AG08396 (cell line): ENCODE measurements at regions not wholly inside any gene's neighbourhood (a gene's known extent, or its start where the extent isn't known, plus 50 kb on each side); places are given as distances from the start of the nearest gene placed in this dataset.

Source experiments
- DNase-seq: peaks from one replicate; pipeline ENCODE4 v3.0.0; 2012; ENCODE audit warnings: low spot score, mixed read lengths

DNA sequence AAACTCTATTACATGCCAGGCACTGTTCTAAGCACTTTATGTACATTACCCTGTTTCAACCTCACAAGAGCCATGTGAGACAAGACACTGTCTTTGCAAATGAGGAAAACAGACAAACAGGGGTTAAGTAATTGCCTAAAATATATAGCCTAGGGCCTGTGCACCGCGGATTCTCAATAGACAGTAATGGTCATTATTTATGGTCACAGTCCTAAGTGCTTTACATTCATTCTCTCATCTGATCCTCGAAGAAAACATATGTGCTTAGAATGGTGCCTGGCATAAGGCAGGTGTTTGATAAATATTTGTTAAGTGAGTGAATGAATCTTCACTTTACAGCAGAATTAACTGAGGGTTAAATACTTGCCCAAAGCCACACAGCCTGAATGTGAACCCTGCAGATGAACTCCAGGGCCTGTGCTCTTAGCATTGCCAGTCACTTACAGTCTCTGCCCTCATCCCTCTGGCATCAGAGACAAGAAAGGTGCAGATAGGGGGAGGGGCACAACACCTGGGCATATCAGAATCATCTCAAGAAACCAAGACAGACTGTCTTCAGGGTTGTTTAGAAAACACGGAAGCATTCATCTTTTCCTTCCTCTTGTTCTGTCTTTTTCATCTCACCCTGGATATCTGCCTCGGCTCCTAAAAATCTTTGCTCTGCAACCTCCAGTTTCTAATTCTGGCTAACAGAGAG, 92.8 kb upstream of the SASH1 start:
- DNase-seq = no peak

DNA sequence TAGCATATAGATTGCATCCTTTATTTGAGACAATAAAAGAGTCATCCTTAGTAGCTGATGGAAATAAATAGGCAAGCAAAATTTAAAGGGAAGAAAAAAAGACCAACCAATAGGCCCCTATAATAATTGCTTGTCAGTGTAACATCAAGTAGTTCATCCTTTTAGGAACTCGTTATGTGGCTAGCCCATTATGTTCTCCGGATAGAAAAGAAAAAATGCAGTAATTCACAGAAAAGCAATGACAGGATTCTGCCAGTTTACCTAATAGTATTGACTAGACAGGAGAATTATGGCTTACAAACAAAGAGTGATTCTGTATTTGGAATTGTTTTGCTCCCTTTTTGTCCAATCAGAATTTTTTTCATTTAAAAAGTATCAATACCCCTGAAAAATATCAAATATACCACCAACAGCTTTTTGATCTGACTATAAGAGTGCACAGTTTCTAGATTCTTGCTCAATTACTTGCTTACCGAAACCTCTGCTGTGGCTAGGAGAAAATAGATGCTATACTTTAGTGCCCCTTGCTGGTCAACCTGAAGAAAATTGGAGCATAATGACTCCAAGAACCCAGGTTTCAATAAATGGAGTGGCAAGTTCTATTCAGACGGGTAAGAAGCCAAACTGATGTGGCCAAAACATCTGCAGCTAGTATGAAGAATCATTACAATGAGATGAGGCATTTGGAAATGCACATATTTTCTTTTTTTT, 91.5 kb upstream of the SASH1 start:
- peak; percentile 25 for DNase-seq

DNA sequence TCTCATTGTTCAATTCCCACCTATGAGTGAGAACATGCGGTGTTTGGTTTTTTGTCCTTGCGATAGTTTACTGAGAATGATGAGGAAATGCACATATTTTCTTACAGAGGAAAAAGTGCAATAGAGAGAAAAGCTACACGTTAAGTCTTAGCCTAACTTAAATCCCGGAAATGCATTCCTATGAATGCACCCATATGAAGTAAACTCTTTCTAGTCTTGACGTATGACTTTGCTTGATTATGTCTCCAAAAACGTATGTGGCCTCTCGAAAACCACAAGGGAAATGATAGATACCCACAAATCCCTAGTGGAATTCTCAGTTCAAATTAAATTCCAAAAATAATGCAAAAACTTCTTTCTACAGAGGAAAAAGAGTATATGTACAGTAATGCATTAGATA, 90.7 kb upstream of the SASH1 start:
- no peak for DNase-seq

DNA sequence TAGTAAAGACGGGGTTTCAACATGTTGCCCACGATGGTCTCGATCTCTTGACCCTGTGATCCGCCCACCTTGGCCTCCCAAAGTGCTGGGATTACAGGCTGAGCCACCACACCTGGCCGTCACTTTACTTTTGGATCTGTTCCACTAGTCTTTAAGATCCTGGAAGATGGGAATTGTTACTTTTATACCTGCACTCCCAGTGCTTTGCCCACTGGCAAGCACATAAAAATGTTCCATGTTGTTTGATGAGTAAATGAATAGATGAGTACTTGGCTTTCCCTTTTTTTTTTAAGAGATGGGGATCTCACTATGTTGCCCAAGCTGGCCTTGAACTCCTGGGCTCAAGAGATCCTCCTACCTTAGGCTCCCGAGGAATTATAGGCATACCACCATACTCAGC, 84.8 kb upstream of the SASH1 start:
- no peak for DNase-seq

DNA sequence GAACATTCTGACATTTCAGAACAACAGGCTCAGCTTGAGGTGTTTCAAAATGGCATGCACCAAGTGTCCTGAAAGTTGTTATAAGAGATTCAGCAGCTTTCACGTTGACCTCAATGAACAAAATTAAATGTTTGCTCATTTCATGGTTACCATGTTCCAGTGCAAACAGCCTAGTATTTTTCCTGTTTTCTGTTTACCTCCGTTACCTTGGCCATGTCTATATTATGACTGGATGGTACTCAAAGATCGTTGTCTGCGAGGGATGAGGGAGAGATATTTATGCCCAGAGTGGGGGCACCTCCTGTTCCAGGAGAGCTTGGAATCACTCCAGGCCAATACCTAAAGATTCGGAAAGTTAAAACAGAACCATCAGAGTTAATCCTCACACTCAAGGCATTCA, 83.8 kb upstream of the SASH1 start:
- no peak for DNase-seq

DNA sequence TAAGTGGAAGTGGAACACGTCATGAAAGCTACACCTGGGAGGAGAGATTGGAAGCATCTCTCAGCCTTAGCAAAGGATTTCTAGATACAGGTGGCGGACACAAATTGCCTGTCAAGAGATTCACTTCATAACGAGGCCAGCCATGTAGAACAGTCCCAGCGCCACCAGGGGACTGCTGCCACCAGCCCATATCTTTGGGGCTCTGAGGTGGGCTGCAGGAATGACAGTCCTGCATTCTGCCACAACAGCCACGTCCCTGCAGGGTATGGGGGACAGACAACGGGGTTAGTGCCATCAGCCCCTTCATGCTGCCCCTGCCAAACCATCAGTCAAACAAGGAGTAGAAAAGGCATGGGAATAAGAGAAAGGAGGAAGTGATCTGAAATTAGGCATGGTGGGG, 81.2 kb upstream of the SASH1 start:
- no peak for DNase-seq

DNA sequence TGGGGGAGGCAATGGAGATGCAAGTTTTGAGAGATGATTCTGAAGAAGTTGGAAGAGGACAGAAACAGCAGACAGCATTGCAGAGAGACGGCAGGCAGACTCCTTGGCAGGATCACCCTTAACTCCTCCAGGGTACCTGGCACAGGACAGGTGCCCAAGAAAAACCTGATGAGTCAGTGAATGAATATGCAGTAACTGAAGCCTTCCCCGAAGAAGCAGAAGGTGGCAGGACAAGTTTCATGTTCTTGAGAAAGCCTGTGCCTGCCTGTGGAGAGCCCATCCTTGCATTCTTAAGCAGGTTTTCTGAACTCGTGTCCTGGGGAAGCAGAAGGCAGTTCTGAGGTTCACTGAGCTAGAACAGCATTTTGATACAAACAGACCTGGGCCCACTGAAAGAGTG, 79.6 kb upstream of the SASH1 start:
- DNase-seq = no peak

DNA sequence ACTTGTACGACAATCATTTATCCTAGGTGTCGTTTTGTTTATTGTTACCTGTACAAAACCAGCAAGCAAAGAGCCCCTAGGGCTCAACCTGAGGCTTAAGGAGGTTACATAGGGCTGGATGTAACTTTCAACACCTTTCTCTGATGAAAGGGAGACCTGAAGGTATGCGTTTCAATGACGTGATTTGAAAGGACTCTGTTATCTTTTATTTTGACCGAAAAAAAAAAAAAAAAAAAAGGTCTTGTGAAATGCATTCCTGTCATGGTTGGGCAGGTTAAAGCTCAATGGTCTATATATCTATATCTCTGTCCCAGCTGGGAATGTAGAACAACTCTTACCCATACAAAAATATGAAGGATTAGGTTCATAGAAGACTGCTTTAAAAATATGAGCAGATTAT, 78.7 kb upstream of the SASH1 start:
- no peak for DNase-seq

DNA sequence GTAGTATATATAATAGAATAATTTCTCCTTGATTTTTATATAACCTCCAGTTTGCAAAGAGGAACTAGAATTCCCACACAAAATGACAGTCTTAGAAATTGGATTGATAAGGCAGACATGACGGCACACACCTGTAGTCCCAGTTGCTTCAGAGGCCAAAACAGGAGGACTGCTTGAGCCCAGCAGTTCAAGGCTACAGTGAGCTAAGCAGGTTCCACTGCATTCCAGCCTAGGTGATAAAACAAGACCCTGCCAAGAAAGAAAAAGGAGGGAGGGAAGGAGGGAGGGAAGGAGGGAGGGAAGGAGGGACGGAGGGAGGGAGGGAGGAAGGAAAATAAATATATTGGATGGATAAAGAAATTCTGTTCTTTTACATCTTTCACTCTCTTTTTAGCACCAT, 77.6 kb upstream of the SASH1 start:
- no peak for DNase-seq

DNA sequence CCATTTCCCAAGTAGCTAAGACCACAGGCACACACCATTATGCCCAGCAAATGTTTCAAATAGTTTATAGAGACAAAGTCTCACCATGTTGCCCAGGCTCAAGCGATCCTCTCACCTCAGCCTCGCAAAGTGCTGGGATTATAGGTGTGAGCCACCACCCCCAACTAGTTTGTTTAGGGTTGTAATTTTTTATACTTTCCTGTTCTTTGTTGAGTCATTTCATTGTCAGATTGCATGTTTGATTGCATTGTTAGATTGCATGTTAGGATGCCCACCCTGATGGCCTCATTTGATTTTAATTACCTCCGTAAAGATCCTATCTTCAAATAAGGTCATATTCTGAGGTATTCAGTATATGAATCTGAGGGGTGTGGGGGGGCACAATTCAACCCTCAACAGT, 73.3 kb upstream of the SASH1 start:
- DNase-seq = no peak

DNA sequence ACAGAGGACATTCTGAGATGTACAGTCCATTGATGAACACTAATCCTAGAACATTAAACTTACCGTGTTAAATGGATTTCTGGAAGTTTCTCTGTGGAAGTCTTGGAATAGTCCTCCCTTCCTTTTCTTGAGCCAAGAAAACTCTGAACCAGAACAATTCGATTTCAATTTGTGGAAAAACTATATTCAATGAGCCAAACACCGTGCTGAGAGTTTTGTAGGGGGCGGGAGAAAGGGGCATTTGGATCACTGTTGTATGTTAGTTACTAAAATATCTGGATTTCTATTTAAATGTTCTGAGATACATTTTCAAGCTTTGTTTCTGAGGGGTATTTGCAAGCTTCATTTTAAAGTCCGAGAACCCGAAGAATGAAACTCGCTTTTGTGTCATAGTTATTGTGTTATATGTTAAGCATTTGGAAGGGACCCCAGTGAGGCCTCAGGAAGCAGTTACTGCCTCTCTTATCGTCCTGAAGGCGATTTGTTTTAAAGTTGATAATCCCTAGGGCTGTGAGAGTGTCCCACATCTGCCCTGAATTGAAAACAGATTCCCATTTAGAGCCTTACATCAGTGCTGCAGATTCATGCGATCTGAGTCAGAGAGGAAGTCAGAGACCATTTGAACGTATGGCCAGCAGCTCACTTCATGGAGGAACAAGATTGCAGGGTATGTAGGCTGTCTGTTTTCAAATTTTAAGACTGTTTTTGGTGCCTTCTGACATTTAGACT, 70.8 kb upstream of the SASH1 start:
- DNase-seq = peak; percentile 69

DNA sequence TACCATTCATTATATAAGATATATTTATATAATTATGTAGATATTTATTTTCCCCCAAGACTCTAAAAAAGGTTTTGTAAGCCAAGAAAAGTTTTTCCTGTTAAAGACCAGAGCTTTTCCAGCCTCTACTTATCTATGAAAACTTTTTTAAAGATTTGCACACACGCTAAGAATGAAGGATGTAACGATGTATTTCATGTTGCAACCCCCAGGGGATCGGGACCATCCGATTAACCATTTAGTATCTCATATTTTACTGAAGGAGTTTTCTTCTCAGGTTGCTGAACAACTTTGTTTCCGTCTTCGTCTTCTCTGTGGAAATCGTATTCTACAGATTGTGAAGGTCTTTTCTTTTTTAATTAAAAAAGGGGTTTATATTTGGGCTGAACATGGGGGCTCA, 70.0 kb upstream of the SASH1 start:
- DNase-seq = no peak

DNA sequence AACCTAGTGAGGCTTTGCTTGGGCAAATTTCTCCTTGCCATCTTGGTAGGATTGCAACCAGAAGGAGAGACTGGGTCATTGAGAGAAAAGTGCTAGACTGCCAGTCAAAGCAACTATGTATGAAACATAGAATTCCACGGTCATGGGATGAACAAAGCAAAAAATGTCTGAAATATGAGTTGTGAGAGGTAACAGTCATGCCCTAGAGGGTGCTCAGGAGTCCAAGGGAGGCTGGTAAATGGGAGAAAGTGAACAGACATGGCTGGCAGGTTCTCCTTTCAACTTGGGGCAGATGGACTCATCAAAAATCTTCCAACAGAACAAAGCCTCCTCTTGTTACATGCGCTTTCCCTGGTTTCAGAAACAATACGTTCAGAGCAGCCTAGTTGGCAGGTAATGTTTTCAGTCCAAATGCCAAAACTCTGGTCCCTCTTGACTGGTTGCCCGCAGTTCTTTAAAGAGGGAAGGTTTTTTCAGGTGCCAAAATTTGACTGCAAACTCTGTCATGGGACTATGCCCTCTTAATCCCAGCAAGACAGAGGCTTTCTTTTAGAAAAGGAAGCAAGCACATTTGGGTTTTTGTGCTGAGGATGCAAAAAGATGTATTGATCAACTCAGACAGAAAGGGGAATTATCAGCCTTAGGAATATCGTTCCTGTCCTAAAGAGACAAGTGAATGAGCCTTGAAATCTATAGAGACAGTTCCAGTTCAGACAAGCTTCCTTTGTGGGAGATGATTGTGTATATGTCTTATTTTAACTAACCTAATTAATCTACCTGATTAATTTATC, 68.5 kb upstream of the SASH1 start:
- DNase-seq = no peak

DNA sequence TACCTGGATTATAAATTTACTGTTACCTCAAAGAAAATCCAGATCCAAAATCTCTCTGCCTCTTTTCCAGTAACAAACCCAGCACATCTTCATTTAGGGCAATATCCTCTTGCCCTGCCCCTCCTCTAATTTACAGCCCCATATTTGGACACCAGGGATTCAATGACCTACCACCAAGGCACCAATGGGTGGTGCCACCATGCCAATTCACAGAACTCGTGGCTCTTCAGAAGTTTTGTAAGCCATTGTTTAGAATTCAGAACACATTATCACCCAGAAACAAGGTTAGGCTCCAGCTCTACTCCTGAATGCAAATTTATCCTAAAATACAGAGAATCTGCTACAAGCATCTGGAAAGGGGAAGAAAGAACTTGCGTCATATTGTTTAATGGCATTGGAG, 67.8 kb upstream of the SASH1 start:
- DNase-seq = no peak

DNA sequence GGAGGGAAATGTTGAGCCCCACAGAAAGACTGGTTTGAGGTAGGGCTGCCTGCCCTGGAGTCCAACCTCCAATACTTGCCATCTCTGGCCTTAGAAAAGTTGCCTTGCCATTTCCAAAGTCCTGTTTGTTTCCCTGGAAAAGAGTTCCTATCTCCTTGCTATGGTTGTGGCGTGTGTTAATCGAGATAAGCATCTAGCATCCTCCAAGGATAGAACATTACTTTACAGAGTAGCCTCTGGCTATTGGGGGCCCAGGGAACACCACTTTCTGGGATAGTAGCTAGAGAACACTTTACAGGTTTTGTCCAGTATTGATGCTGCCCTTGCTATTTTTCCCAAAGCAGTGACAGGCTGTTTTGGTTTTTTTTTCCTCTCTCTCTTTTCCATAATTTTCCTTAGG, 57.4 kb upstream of the SASH1 start:
- DNase-seq = no peak

DNA sequence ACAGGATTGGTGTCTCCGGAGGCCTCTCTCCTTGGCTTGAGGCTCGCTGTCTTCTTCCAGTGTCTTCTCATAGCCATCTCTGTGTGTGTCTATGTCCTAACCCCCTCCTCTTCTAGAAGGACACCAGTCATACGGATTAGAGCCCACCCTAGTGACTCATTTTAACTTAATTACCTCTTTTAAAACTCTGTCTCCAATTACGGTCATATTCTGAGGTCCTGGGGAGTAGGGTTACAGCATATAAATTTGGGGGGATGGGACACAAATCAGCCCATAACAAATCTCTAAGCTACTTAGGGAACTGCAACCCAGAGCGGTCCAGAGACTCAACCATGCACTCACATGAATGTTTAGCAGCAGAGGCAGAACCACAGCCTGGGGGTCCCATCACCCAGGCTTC, 56.1 kb upstream of the SASH1 start:
- no peak for DNase-seq

DNA sequence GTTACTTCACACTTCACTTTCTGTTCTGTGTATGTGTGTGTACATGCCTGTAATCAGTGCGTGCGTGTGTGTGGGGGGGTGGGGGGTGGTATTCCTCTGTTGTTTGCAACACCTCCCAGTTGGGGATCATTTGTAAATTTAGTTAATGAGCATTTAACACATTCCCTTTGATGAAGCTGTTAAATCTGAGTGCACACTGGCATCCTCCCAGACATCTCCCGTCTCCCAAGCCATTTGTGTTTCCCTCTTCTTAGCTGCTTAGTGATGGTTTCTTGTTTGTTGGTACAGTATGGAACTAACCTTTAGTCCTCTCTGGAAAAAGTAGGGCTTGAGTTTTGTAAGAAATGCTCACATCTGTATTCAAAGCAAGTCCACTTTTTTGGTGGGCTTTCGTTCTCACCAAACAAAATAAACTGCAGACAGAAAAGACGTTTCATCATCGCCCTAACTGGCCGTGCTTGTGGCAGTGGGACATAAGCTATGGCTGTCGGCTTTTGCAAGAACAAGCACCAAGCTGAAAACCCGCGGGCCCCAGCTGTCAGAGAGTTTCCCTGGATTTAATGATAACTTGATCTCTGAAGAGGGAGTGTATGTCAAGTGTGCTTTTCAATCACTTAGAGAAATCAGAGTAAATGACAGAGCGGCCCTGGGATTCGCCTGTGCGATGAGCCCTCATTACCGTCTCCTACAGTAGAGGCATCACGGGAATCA, 54.9 kb upstream of the SASH1 start:
- DNase-seq = no peak

DNA sequence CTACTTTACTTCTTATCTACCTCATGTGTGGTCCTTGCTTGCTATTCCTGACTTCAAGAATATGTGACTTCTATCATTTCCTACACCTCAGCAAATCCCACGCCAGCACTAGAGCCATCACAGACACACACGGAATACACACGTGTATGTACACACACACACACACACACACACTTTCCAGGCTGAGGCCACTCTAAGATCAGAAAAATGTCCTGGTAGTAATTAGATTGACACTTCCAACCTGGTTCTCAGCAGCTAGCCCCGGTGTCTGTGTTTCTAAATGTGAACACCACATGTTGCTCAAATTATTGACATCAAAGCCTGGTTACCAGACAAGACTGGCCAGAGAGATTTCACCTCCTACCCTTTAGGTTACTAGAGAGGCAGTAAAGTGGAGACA, 54.1 kb upstream of the SASH1 start:
- DNase-seq = no peak

DNA sequence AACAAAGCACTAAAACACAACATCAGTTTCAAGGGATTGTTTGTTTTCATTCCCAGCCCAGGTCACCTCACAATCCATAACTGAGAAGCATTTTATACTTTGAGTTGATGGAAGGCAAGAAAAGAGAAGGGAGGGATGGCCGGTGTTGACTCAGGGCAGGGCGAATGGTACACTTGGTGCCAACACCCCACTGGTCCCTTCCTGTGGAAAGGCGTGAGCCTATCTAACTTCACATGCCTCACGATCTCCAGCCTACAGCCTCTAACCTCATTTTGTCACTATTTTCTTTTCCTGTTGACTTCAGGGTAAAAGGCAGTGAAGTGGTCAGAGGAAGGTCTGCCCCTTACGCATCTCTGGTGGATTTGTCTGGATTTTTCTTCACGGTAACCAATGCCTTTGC, 53.5 kb upstream of the SASH1 start:
- DNase-seq = no peak

DNA sequence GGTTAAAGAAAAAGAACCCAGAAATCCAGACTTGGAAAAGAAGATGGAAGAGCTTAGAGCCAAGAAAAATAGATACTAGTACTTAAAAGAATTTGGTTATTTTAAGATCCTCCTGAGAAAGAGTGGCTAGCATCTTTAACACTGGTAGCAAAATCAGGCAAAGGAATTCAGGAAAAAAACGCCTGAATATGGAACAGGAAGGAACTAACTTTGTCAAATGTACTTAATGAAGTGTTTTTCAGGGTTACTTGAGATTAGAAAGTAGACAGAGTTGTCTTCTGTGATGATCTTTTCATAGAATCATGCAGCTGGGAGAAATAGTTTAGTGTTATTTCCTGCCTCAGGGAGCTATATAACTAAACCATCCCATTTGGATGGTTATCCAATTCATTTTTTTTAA, 50.8 kb upstream of the SASH1 start:
- DNase-seq = no peak
